ENCODE measurements at regions not wholly inside any gene's neighbourhood (a gene's known extent, or its start where the extent isn't known, plus 50 kb on each side); places are given as distances from the start of the nearest gene placed in this dataset.
A peak's percentile ranks its signal among the peaks of the same experiment; 100 is the strongest.
"Not testable (repeated sequence)": the region's sequence is repeated elsewhere in the genome, so short reads cannot be mapped to it uniquely, and the experiment has no call there.

GRCh38 chr2:184370954-184371353 is 227.4 kb upstream of the ZNF804A start:
- DNase-seq: no peak

GRCh38 chr2:184371641-184372040 is 226.7 kb upstream of the ZNF804A start:
- DNase-seq: no peak

GRCh38 chr2:184372484-184372883 is 225.8 kb upstream of the ZNF804A start:
- DNase-seq: no peak

- DNase-seq: peak; percentile 41
Measured at GRCh38 chr2:184394642-184395041, 203.7 kb upstream of the ZNF804A start.

- DNase-seq: no peak
Measured at GRCh38 chr2:184402381-184402780, 195.9 kb upstream of the ZNF804A start.

GRCh38 chr2:184407041-184407630 is 191.2 kb upstream of the ZNF804A start:
- DNase-seq: not testable (repeated sequence)

GRCh38 chr2:184410160-184410559 is 188.2 kb upstream of the ZNF804A start:
- DNase-seq: no peak

- DNase-seq: no peak
Measured at GRCh38 chr2:184413221-184413620, 185.1 kb upstream of the ZNF804A start.

- DNase-seq: no peak
Measured at GRCh38 chr2:184413671-184414229, 184.6 kb upstream of the ZNF804A start.

- DNase-seq: peak; percentile 27
Measured at GRCh38 chr2:184416146-184416913, 182.0 kb upstream of the ZNF804A start.

GRCh38 chr2:184419744-184420143 is 178.6 kb upstream of the ZNF804A start:
- no peak for DNase-seq

GRCh38 chr2:184421456-184421855 is 176.9 kb upstream of the ZNF804A start:
- not testable (repeated sequence) for DNase-seq

- DNase-seq: no peak
Measured at GRCh38 chr2:184425083-184425482, 173.2 kb upstream of the ZNF804A start.

GRCh38 chr2:184444217-184444616 is 154.1 kb upstream of the ZNF804A start:
- DNase-seq: peak; percentile 28

- no peak for DNase-seq
Measured at GRCh38 chr2:184444623-184445223, 153.6 kb upstream of the ZNF804A start.

GRCh38 chr2:184449760-184450159 is 148.6 kb upstream of the ZNF804A start:
- no peak for DNase-seq

GRCh38 chr2:184452907-184453306 is 145.4 kb upstream of the ZNF804A start:
- no peak for DNase-seq

- no peak for DNase-seq
Measured at GRCh38 chr2:184455624-184456023, 142.7 kb upstream of the ZNF804A start.

- DNase-seq: not testable (repeated sequence)
Measured at GRCh38 chr2:184456693-184457092, 141.6 kb upstream of the ZNF804A start.

- DNase-seq: no peak
Measured at GRCh38 chr2:184463102-184463865, 135.0 kb upstream of the ZNF804A start.

- DNase-seq: no peak
Measured at GRCh38 chr2:184463866-184464248, 134.5 kb upstream of the ZNF804A start.

GRCh38 chr2:184468826-184469225 is 129.5 kb upstream of the ZNF804A start:
- DNase-seq: no peak

- DNase-seq: no peak
Measured at GRCh38 chr2:184472481-184472880, 125.8 kb upstream of the ZNF804A start.
